Spleen (tissue), 7 donors: ENCODE measurements at regions not wholly inside any gene's neighbourhood (a gene's known extent, or its start where the extent isn't known, plus 50 kb on each side); places are given as distances from the start of the nearest gene placed in this dataset.
A peak's percentile ranks its signal among the peaks of the same experiment; 100 is the strongest.
"Not testable (repeated sequence)": the region's sequence is repeated elsewhere in the genome, so short reads cannot be mapped to it uniquely, and the experiment has no call there.

Experiments used
- CTCF ChIP-seq, 11 experiments: fragments of 200-600 bp in 7 of 11; fragments of 450-650 bp in 4 of 11; sonication (generic) in 4 of 11; IDR thresholded peaks in 8 of 11; conservative IDR thresholded peaks in 3 of 11; 1 replicate in 7 of 11; 2 replicates in 4 of 11; pipeline versions ENCODE4 v1.4.0 to v1.8.0; 2016 to 2021; ENCODE audit warnings: antibody characterized with exemption in 11 of 11, inconsistent platforms in 4 of 11, mild to moderate bottlenecking in 1 of 11
- POLR2A ChIP-seq, 3 donors: fragments of 450-650 bp; IDR thresholded peaks; one replicate each; pipeline ENCODE4 v1.5.1; 2017; ENCODE audit warnings: antibody characterized with exemption in 3 of 3, mild to moderate bottlenecking in 1 of 3
- POLR2AphosphoS5 ChIP-seq, 3 donors: sonication (generic); formaldehyde crosslinking; IDR thresholded peaks; one replicate each; pipeline ENCODE4 v1.5.1; 2017; ENCODE audit warnings: antibody characterized with exemption in 3 of 3
- donor health status: DM: no; HTN: no; CAD: no; lungs with moderate emphysema.
- donor health status: DM: no; HTN: no; CAD: no.
- donor health status: DM: no; HTN: no; CAD: no.

GRCh38 chr16:88268186-88268970 lies 114.4 kb upstream of the ZNF469 start:
- TF ChIP-seq CTCF (IDR thresholded peaks at IDR 0.05 in 8 of 11, conservative IDR thresholded peaks at IDR 0.05 in 3 of 11); POLR2A (IDR thresholded peaks at IDR 0.05): not testable (repeated sequence)
- TF ChIP-seq POLR2AphosphoS5 (IDR thresholded peaks at IDR 0.05), result peak in 2 of 3 donors; percentile 26 to 40
